8988T (cell line): ENCODE measurements at regions not wholly inside any gene's neighbourhood (a gene's known extent, or its start where the extent isn't known, plus 50 kb on each side); places are given as distances from the start of the nearest gene placed in this dataset.

Source experiments
- DNase-seq: peaks from one replicate; pipeline ENCODE4 v3.0.0; 2011

GRCh38 chr6:1554141-1554475 is 55.6 kb upstream of the FOXC1 start:
- no peak for DNase-seq

GRCh38 chr6:1554476-1555310 is 55.0 kb upstream of the FOXC1 start:
- DNase-seq: no peak

GRCh38 chr6:1558388-1558787 is 51.3 kb upstream of the FOXC1 start:
- no peak for DNase-seq
